ENCODE measurements at regions not wholly inside any gene's neighbourhood (a gene's known extent, or its start where the extent isn't known, plus 50 kb on each side); places are given as distances from the start of the nearest gene placed in this dataset.

- Mint-ChIP-seq H3K4me3 (no peak overlapping the region), H3K36me3 (no peaks in the 10 kb centered on the region), H3K4me1 (no peaks in the 10 kb centered on the region), H3K9me3 (peaks cover 0 to 6% (median under 1%) of the 10 kb centered on the region in 11 donors), H3K27me3 (peaks cover 0 to 41% (median 19%) of the 10 kb centered on the region in 5 donors), H3K27ac (no peak overlapping the region)
- Histone ChIP-seq H3K36me3 (ENCODE audit: control insufficient read depth in 2 of 3, insufficient read depth in 3 of 3, low read length in 3 of 3) (no peaks in the 10 kb centered on the region), H3K27me3 (ENCODE audit: control insufficient read depth in 2 of 2, insufficient read depth in 2 of 2, low read length in 2 of 2) (no peaks in the 10 kb centered on the region), H3K4me3 (ENCODE audit: low read length) (no peak overlapping the region), H3K27ac (ENCODE audit: low read depth, low read length) (no peak overlapping the region), H3K4me1 (ENCODE audit: control insufficient read depth in 2 of 2, insufficient read depth in 2 of 2, low read length in 2 of 2) (no peaks in the 10 kb centered on the region), H3K9me3 (ENCODE audit: control insufficient read depth in 2 of 3, low read length in 3 of 3) (no peaks in the 10 kb centered on the region)
- ATAC-seq = no peak
- intact Hi-C loops (cut with micrococcal nuclease) = no loop called here
- DNase-seq = no peak
- CTCF ChIA-PET = no interaction called here
- POLR2A ChIA-PET = no interaction called here
Measured at GRCh38 chr10:131618587-131619267, 282.1 kb upstream of the PPP2R2D start.

- Mint-ChIP-seq H3K27me3 (peaks cover 0 to 26% (median 6%) of the 10 kb centered on the region in 5 donors), H3K4me3 (no peak overlapping the region), H3K36me3 (no peaks in the 10 kb centered on the region), H3K4me1 (no peaks in the 10 kb centered on the region), H3K27ac (no peak overlapping the region), H3K9me3 (peaks cover 0 to 2% (median 0%) of the 10 kb centered on the region in 11 donors)
- ATAC-seq (peak; percentile 4), DNase-seq (no peak)
- Histone ChIP-seq H3K36me3 (ENCODE audit: control insufficient read depth in 2 of 3, insufficient read depth in 3 of 3, low read length in 3 of 3) (no peaks in the 10 kb centered on the region), H3K9me3 (ENCODE audit: control insufficient read depth in 2 of 3, low read length in 3 of 3) (no peaks in the 10 kb centered on the region), H3K4me1 (ENCODE audit: control insufficient read depth in 2 of 2, insufficient read depth in 2 of 2, low read length in 2 of 2) (no peaks in the 10 kb centered on the region), H3K27me3 (ENCODE audit: control insufficient read depth in 2 of 2, insufficient read depth in 2 of 2, low read length in 2 of 2) (no peaks in the 10 kb centered on the region), H3K4me3 (ENCODE audit: low read length) (no peak overlapping the region), H3K27ac (ENCODE audit: low read depth, low read length) (no peak overlapping the region)
- POLR2A ChIA-PET = no interaction called here
- CTCF ChIA-PET = no interaction called here
- intact Hi-C loops (cut with micrococcal nuclease) = no loop called here
Measured at GRCh38 chr10:131620314-131620713, 280.5 kb upstream of the PPP2R2D start.

GRCh38 chr10:131620904-131621303, 279.9 kb upstream of the PPP2R2D start:
- H3K27ac ChIP-seq (ENCODE audit: low read depth, low read length) = no peak overlapping the region
- no peaks in the 10 kb centered on the region for H3K27me3 ChIP-seq (ENCODE audit: control insufficient read depth in 2 of 2, insufficient read depth in 2 of 2, low read length in 2 of 2)
- DNase-seq = no peak
- Mint-ChIP-seq H3K36me3 (no peaks in the 10 kb centered on the region), H3K27ac (no peak overlapping the region), H3K4me1 (no peaks in the 10 kb centered on the region), H3K27me3 (peaks cover 0 to 20% (median 4%) of the 10 kb centered on the region in 5 donors), H3K9me3 (no peaks in the 10 kb centered on the region), H3K4me3 (no peak overlapping the region)
- CTCF ChIA-PET = no interaction called here
- H3K4me3 ChIP-seq (ENCODE audit: low read length) = no peak overlapping the region
- no peaks in the 10 kb centered on the region for H3K9me3 ChIP-seq (ENCODE audit: control insufficient read depth in 2 of 3, low read length in 3 of 3)
- POLR2A ChIA-PET = no interaction called here
- H3K4me1 ChIP-seq (ENCODE audit: control insufficient read depth in 2 of 2, insufficient read depth in 2 of 2, low read length in 2 of 2) = no peaks in the 10 kb centered on the region
- no peak for ATAC-seq
- no peaks in the 10 kb centered on the region for H3K36me3 ChIP-seq (ENCODE audit: control insufficient read depth in 2 of 3, insufficient read depth in 3 of 3, low read length in 3 of 3)
- intact Hi-C loops (cut with micrococcal nuclease) = no loop called here

GRCh38 chr10:131621784-131622624, 278.8 kb upstream of the PPP2R2D start:
- Mint-ChIP-seq H3K27ac (no peak overlapping the region), H3K4me1 (no peaks in the 10 kb centered on the region), H3K9me3 (peaks cover 0 to 6% (median 0%) of the 10 kb centered on the region in 11 donors), H3K4me3 (no peak overlapping the region), H3K27me3 (peaks cover 0 to 14% (median 4%) of the 10 kb centered on the region in 5 donors), H3K36me3 (no peaks in the 10 kb centered on the region)
- H3K9me3 ChIP-seq (ENCODE audit: control insufficient read depth in 2 of 3, low read length in 3 of 3) = no peaks in the 10 kb centered on the region
- intact Hi-C loops (cut with micrococcal nuclease) = no loop called here
- H3K27ac ChIP-seq (ENCODE audit: low read depth, low read length) = no peak overlapping the region
- H3K4me1 ChIP-seq (ENCODE audit: control insufficient read depth in 2 of 2, insufficient read depth in 2 of 2, low read length in 2 of 2) = no peaks in the 10 kb centered on the region
- no peaks in the 10 kb centered on the region for H3K36me3 ChIP-seq (ENCODE audit: control insufficient read depth in 2 of 3, insufficient read depth in 3 of 3, low read length in 3 of 3)
- H3K27me3 ChIP-seq (ENCODE audit: control insufficient read depth in 2 of 2, insufficient read depth in 2 of 2, low read length in 2 of 2) = no peaks in the 10 kb centered on the region
- ChIA-PET POLR2A (no interaction called here), CTCF (no interaction called here)
- H3K4me3 ChIP-seq (ENCODE audit: low read length) = no peak overlapping the region
- ATAC-seq = no peak
- no peak for DNase-seq

GRCh38 chr10:131625041-131625440, 275.8 kb upstream of the PPP2R2D start:
- Histone ChIP-seq H3K36me3 (ENCODE audit: control insufficient read depth in 2 of 3, insufficient read depth in 3 of 3, low read length in 3 of 3) (no peaks in the 10 kb centered on the region), H3K4me1 (ENCODE audit: control insufficient read depth in 2 of 2, insufficient read depth in 2 of 2, low read length in 2 of 2) (no peaks in the 10 kb centered on the region), H3K27ac (ENCODE audit: low read depth, low read length) (no peak overlapping the region), H3K4me3 (ENCODE audit: low read length) (no peak overlapping the region), H3K27me3 (ENCODE audit: control insufficient read depth in 2 of 2, insufficient read depth in 2 of 2, low read length in 2 of 2) (no peaks in the 10 kb centered on the region), H3K9me3 (ENCODE audit: control insufficient read depth in 2 of 3, low read length in 3 of 3) (peaks cover 0 to 5% (median 0%) of the 10 kb centered on the region in 3 experiments)
- ATAC-seq (no peak), DNase-seq (no peak)
- ChIA-PET POLR2A (no interaction called here), CTCF (no interaction called here)
- H3K4me1 Mint-ChIP-seq = no peaks in the 10 kb centered on the region
- no peak overlapping the region for H3K4me3 Mint-ChIP-seq
- peaks cover 0 to 4% (median 0%) of the 10 kb centered on the region in 5 donors for H3K36me3 Mint-ChIP-seq
- no peaks in the 10 kb centered on the region for H3K27me3 Mint-ChIP-seq
- intact Hi-C loops (cut with micrococcal nuclease) = no loop called here
- H3K27ac Mint-ChIP-seq = no peak overlapping the region
- H3K9me3 Mint-ChIP-seq = peaks cover 0 to 23% (median 7%) of the 10 kb centered on the region in 11 donors

- Mint-ChIP-seq H3K27ac (no peak overlapping the region), H3K4me1 (no peaks in the 10 kb centered on the region), H3K36me3 (peaks cover 0 to 4% (median 0%) of the 10 kb centered on the region in 5 donors), H3K4me3 (no peak overlapping the region), H3K27me3 (peaks cover 0 to 6% (median 0%) of the 10 kb centered on the region in 5 donors), H3K9me3 (peaks cover 0 to 23% (median 7%) of the 10 kb centered on the region in 11 donors)
- Histone ChIP-seq H3K27ac (ENCODE audit: low read depth, low read length) (no peak overlapping the region), H3K4me3 (ENCODE audit: low read length) (no peak overlapping the region), H3K27me3 (ENCODE audit: control insufficient read depth in 2 of 2, insufficient read depth in 2 of 2, low read length in 2 of 2) (no peaks in the 10 kb centered on the region), H3K4me1 (ENCODE audit: control insufficient read depth in 2 of 2, insufficient read depth in 2 of 2, low read length in 2 of 2) (no peaks in the 10 kb centered on the region), H3K9me3 (ENCODE audit: control insufficient read depth in 2 of 3, low read length in 3 of 3) (peaks cover 0 to 5% (median 0%) of the 10 kb centered on the region in 3 experiments), H3K36me3 (ENCODE audit: control insufficient read depth in 2 of 3, insufficient read depth in 3 of 3, low read length in 3 of 3) (no peaks in the 10 kb centered on the region)
- POLR2A ChIA-PET = no interaction called here
- ATAC-seq (no peak), DNase-seq (no peak)
- CTCF ChIA-PET = no interaction called here
- intact Hi-C loops (cut with micrococcal nuclease) = no loop called here
Measured at GRCh38 chr10:131626274-131626673, 274.5 kb upstream of the PPP2R2D start.
